CD4-positive, alpha-beta T cell treated with Interleukin-2 at 100 ng/mL for 4 hours (primary cell): ENCODE measurements at regions not wholly inside any gene's neighbourhood (a gene's known extent, or its start where the extent isn't known, plus 50 kb on each side); places are given as distances from the start of the nearest gene placed in this dataset.

Experiments
- DNase-seq: peaks from one replicate; pipeline ENCODE4 v3.0.0-alpha.2; 2020; ENCODE audit warnings: low spot score

DNA sequence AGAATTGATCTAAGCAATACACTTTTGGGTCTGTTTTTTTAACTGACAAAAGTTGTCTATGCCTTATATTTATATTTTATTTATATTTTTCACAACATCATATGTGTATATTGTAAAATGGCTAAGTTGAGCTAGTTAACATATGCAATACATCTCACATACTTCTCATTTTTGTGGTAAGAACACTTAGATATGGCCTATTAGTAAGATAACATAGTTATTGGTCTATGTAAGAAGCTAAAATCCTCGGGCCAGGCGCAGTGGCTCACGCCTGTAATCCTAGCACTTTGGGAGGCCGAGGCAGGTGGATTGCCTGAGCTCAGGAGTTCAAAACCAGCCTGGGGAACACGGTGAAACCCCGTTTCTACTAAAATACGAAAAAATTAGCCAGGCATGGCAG, 275.6 kb upstream of the ID2 start:
- DNase-seq = no peak

DNA sequence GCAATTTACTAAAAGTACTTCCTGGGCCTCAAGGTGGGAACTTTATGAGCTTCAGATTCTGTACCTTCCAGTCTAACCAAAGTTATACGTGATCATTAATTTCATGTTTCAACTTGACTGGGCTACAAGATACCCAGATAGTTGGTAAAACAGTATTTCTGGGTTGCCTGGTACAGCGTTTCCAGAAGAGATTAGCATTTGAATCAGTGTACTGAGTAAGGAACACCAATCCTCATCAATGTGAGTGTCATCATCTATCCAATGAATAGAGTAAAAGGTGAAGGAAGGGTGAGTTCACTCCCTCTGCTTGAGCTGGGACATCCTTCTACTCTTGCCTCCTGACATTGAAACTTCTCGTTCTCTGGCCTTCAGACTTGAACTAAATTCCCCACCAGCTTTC, 274.5 kb upstream of the ID2 start:
- no peak for DNase-seq

DNA sequence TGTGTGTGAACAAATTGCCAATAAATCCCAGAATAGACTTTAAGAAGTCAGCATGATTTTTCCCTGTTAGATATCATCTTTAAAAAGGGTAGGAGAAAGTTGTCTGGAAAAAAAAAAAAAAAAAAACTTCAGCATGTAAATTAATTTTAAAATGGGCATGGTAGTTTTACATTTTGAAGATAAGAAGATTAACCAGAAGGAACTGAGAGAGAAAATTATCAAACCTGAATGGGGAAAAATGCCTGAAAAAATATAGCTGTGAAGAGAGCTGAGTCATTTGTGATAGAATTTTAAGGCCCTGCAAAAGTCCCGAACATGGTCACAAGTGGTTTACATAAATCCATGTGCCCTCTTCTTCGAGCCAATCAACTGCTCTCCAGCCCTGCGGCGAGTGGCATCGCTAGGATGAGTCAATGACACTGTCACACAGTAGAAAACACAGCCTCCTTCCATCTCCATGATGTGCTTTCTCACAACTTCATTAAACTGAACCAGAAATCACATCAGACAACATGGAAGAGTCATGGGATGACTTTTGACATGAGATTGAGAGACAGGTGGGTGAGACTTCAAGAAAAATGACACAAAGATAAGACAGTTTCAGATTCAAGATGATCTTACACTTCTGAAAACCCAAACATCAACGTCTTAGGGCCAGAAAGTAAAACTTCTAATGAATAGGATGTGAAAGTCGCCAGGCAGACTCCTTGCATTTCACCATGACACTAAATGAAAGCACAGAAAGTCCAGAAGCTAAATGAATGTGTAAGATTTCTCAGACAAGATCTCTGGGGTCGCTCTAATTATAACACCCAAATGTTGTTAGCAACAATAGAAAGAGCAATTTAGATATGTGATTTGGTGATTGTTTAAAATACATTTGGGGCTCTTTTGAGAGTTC, 273.0 kb upstream of the ID2 start:
- DNase-seq = peak; percentile 74

DNA sequence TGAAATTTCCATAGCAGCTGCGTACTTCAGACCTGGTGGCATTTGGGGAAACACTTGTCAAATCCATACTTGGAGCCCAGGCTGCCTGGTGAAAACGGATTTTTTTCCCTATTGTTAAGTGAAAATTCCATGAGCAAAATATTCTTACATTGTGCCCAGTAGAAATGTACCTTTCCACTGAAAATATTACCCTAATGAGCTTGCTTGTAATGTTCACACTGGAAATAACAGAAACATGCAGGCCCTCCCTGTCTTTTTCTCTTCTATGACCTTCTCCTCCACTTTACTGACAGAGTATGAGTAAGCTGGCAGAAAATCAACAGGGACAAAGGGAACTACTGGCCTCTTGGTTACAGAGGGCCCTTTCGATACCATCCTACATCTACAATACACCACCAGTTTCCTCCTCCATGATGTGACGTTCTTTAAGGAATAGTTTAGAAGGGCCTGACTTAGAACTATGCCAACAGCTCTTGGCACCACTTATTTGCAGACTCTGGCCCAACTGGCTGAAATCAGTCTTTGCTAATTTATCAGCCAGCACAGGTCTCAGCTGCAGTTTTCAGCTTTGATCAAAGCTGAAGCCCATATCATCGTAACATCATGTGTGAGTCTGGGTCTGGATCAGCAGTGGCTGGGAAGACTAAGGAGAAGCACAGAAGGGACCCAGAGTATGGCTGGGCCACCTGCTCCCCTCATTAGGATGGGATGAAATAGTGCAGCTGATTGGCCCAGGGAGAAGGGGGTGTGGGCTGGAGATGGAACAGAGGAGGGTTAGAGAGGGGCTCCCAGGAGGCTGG, 272.2 kb upstream of the ID2 start:
- DNase-seq = no peak

DNA sequence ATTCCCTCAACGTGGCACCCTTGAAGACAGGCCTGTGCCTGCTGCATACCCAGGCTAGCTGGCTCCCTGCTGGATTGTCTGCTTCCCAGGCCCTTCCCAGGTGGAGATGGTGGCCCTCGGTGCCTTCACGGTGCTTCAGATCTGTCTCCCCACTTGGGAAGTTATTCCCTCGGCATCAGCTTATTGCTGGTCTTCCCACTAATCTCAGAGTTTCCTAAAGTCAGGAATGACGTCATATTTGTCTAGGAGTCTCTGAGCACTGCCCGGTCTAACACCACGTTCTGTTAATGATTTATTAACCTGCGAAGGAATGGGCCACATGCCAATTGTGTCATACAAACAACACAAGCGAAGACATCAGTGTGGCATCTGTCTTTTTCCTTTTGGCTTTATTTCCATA, 269.8 kb upstream of the ID2 start:
- DNase-seq = no peak

DNA sequence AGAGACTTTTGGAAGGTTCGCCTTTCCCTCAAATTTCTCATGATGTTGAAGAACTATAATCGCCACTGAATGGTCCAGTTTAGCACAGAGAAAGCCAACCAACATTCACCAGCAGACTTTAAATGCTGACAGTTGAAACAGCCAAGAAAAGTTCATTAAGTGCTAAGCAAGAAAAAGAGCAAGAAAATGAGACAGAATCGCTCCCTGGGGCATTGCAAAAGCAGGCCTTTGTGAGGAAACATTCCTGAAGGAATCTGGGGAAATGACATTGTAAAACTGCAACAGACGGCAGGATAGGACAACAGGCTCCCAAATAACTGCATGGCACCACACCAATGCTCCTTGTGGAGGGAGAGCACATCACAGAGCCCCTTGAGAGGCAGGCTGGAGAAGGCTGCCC, 269.3 kb upstream of the ID2 start:
- DNase-seq = no peak

DNA sequence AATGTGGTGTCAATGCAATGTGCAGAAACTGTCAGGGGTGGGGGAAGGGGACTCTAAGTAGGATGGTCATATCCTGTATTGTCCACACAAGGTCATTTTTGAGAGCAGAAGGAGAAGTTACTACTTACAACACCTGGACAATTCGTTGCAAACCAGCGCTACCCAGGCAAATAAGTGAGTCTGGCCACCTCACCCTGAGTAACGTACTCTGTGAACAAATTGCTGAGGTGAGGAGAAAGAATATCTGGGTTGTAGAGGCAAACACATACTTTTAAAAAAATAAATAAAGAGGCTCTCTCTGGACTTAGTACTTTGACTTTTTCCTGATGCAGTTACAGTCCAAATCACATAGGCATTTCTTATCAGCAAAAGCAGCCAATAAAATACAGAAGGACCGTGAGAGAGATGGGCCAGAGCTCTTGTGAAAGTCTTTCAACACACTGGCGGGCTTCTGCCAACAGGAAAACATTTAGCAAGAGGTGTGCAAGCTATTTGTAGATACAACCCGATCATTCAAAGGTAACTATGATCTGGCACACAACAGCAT, 268.2 kb upstream of the ID2 start:
- DNase-seq = no peak

DNA sequence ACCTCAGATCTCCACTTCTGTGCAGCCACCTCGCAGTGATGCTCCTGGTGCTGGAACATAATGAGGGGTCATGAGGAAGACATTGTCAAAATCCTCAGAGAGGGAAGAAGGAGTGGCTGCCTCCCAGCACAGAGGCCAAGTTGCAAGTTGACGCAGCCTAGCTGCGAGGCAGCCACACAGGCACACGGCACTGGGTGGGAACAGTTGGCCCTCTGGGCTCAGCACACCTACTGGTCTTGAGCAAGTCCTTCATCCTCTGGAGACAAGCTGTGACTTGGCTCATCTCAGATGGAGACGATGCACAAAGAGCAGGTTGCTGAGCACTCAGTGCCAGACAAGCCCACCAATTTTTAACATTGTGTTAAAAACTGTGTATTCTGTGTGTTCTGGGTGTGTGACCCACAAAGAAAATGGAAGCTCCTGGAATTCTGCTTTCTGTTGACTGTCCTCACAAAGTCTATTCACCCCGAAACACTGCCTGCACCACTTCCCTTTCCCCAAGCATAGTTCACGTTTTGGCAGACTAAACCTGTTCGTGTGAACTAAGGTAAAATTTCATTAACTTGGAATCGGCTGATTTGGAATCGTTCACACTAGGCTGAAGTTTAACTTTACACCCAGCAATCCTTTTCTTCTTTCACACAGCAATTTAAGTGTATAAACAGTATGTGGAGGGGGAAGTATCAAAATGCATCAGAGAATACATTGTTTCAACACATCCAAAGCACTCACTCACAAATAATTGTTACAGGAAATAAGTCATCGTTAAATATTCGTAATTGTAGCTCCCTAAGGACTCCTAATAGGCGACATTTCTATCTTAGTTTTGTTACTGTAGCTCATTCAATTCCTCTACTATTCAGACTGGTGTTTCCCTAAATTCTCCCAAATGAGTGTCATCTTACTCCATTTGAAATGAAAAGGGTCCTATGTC, 266.6 kb upstream of the ID2 start:
- DNase-seq = no peak

DNA sequence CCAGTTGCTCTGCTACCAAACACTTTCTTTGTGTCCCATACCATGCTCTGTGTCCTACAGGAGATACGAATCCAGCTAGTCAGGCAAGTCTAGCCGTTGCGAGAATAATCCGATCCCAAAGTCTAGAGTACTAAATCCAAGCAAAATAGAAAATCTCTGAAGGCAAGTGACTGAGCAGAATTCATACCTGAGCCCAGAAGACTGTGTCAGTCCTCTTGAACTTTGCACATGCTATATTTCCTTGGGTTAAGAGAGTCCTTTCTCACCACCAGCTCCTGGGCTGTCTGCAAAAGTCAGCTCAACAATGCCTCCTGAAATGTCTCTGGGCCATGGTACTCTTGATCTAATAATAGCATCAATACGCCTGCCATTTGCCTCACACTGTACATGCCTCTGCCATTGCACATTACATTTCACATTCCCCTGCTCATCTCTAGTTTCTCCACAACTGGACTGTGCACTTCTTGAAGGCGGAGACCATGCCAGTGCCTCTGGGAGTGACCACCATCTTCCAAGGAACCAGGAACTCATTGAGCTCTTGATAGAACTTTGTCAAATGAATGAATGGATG, 265.8 kb upstream of the ID2 start:
- no peak for DNase-seq

DNA sequence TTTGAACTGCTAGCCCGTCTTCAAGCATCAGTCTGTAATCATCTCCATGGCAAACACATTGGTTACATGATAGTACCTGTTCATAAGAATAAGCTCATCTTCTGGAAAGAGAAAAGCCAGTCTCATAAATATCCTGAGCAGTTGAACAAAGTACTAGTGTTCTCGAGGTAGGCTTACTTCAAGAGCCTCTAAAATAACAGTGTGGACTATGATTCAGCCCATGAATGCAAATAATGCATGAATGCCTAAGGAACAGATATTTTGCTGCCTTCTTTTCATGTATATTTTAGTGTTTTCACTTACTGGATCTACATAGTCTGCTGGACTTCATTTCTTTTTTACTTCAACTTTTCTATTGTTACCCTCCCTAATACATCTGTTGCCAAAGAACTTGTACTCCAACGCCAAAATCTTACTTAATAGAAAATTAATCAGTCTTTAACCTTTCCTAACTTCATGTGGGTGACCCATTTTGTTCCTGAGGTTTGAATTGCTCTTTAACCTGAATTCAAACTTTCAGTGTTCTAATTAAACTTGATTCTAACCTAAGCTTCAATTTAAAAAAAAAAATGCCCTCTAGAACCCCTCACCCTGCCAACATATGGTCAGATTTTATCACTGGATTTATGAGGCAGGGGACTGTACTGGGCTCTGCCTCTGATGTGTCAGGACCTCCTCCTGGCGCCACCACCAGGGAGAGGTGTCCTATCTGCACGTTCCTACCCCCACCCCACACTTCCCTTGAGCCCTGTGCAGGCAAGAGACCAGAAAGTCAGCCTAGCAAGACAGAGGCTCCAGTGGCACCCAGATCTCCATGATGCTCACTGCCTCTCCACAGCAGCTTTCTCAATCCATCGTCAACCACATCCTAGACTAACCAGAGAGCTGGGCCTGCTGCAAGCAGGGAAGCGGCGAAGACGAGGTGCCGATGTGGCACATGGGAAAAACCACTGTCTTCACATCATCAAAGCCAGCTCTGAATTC, 264.7 kb upstream of the ID2 start:
- DNase-seq = no peak

DNA sequence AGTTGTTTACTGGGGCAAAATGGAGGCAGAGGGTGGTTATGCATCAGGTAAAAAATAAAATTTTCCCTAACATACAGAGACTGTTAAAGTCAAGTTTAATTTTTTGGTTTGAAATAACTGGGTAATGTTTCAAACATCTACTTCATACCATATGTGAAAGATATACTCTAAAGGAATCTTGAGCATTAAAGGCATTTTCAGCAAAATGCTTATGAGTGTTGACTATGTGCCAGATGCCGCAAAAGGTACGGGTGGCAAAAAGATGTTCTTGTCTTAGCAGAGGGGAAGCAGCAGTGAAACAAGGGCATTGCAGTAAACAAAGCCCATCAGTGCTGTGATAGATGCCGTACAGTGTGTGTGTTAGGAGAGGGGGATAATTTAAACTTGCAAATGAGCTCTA, 263.1 kb upstream of the ID2 start:
- no peak for DNase-seq

DNA sequence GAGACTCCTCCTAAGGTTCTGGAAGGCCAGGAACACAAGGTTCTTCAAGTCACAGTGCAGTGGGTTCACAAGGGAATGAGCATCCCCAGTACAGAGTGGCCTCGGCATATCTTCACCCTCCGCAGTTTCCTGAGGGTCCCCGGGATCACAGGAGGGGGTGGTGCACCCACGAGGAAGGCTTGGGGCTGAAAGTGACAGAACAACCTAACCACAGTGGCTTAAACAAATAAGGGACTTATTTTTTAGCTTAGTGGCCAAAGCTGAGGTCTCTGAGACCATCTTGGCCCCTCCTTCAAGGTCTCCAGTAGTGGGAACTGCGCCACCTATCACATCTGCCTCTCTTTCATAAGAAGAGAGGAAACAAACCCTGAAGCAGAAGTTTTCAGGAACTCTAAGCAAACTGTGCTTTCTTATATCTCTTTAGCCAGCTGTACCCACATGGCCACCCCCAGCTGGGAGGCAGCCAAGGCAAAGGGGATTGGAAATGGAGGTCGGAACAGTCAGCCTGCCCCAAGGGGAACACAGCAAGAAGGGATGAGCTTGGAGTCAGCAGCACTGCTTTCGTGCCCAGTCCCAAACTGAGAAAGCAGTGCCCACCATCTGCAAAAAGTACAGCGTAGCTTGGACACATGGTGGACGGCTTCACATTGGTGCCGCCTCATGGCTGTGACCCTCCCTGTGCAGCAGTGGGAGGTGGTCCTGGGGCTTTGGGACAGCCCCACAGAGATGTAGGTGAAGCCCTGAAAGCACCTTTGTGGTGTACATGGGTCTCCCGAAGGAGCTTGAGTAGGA, 260.0 kb upstream of the ID2 start:
- no peak for DNase-seq

DNA sequence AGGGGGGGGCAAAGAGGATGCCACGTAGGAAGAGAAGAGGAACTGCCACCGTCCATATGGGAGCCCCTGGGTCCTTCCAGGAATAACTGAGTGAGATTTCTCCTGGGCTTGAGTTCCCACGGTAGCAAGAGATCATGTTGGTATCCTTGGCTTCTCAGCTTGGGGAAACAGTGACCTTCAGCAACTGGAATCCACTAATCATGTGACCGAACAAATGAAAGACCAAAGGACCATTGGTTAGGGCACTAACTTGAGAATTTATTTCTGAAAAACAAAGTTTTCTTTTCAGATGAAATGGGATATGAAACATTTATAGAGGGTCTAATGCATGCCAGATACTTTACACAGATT, 259.4 kb upstream of the ID2 start:
- no peak for DNase-seq

DNA sequence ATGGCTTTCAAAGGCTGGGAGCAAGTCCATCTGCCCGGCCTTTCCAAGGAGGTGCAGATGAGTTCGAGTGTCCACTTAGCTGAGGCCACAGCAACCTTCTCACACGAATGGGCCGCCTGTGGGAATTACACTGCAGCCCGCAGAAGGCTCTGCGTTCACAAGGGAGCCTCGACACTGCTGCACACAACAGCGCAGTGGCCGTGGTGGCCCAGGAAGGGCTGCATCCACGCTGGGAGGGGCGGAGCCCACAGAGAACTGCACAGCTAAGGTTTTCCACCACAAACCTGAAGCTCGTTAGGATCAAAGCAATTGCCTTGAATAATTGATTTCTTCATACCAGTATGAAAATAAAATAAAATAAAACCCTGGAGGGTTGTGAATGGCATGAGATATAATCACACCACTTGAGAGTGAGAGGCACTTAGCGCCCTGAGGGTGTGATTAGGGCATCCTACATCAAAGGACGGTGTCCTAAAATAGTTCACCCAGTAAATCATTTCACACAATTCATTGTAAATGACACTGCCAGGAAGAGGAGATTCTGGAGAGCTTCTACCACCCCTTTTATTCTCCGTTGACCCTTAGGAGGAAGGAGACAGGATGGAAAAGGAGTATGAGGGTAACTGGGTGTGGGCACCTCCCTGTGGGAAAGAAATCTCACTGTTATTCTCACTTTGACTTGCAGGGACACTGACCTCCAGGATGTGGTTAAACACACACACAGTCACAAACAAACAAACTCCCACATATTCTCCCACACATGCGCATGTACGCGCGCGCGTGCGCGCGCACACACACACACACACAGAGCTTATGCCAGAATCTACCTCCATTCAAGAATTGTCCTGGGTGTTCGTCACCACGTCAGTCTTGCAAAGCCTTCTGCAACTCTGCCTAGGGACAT, 256.6 kb upstream of the ID2 start:
- no peak for DNase-seq

DNA sequence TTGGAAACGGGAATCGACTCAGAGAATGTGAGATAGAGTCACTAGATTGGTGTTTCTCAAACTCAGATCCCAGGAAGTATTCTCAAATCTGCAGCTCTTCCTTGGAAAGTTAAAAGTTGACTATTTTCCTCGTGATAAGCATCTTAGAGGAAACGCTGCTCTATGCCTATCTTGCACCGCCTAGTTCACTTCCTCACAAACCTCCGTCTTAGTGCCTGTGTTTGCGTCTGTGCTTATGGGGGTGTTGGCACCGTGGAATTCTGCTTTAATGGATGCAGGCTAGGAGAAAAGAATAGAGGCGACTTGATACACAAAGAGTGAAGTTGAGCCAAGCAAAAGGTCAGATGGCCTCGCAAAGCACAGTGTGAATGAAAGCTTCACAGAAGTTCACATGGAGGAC, 255.3 kb upstream of the ID2 start:
- no peak for DNase-seq

DNA sequence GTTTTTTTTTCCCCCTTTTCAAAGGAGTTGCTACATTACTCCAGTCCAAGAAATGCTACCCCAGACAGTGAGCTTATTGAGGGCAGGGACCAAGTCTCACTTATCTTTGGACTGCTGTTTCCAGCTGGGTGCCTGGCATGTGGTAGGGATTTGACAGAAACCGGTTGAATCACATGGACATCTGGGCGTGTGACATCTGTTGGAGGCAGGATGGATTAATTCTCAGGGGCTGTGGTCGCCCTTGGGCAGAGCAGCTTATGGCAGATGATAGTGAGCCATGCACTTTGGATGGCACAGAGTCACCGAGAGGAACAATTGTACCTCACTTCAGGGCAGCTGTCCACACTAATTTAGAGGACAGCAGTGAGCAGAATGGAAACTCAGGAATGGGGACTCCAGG, 254.6 kb upstream of the ID2 start:
- DNase-seq = no peak

DNA sequence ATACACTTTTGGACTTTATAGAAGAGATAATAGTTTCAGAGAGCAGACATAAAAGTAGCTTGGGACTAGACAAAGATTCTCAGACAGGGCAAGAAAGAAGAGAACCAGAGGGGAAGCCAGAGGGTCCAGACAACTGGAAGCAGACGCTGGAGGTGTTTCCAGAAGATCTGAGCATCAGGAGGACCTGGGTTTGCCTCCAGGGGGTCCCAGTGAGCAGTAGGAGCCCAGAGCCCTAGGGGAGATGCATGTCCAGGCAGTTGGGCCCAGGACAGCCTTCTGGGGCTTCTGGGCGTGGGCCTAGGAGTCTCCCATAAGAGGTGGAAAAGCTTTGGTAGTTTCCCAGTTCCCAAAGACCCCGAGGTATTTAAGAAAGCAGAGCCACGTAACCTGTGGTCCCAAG, 251.2 kb upstream of the ID2 start:
- DNase-seq = no peak

DNA sequence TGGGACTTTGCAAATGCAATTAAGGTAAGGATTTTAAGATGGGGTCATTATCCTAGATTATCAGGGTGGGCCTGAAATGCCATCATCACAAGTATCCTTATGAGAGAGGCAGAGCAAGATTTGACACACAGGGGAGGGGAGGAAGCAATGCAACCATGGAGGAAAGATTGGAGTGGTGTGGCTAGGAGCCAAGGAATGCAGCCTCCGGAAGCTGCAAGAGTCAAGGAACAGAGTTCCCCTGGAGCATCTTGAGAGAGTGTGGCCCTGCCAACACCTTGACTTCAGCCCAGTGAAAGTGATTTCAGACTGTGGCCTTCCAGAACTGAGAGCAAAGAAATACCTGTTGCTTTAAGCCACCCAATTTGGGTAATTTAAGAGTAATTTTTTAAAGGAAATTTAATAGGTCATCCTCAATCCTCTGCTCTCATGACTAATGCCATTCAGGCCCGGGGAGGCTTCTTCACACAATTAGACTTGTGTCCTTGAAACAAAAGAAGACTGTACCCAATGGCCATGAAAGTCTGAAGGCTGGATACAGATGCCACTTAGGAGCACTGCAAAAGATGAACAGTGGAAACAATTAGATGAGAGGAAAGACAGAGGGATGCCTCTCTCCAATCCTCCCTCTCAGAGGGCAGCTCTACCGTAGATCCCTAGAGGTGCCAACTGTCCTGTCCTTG, 250.3 kb upstream of the ID2 start:
- no peak for DNase-seq
